ENCODE measurements at regions not wholly inside any gene's neighbourhood (a gene's known extent, or its start where the extent isn't known, plus 50 kb on each side); places are given as distances from the start of the nearest gene placed in this dataset.

DNA sequence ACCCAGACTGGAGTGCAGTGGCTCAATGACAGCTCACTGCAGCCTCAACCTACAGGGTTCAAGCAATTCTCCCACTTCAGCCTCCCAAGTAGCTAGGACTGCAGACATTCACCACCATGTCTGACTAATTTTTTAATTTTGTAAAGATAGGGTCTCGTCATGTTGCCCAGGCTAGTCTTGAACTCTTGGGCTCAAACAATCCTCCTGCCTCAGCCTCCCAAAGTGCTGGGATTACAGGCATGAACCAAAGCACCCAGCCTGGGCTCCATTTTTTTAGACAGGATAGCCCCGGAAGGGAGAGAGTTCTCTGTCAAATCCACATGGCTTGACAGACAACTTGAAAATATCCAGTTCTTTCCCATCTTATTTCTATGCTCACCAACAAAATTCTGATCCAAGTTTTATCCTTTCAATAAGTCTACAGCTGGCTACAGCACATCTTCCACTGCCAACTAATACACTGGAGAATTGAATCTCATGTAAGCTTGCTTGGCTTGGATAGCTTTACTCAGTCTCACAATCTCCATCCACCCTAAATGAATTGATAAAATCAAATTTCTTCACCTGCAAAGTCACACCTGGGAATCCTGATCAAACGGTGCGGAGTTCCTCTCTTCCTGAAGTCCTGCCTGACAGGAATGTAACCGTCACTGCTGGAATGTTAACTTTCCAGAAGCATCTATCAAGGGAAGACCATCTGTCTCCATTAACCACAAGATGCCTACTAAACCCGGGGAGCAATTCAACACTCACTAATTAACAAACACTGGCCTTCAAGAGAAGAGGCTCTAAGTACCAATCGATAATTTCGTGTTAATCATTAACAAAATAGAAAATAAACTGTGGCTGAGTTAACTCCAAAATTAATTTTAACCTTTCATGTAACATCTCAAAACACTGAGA, 239.7 kb upstream of the MKLN1 start:
- Mint-ChIP-seq H3K27me3 (peaks cover 5% of the 10 kb centered on the region), H3K4me1 (ENCODE audit: unreplicated experiment) (peaks cover 4% of the 10 kb centered on the region), H3K27ac (no peak overlapping the region), H3K9me3 (no peaks in the 10 kb centered on the region), H3K4me3 (no peak overlapping the region), H3K36me3 (no peaks in the 10 kb centered on the region)
- no peak for TF ChIP-seq CTCF (conservative IDR thresholded peaks at IDR 0.05)
- no peak for DNase-seq (ENCODE audit: extremely low spot score, unreplicated experiment)

GRCh38 chr7:131090188-131090587, 237.5 kb upstream of the MKLN1 start:
- no peak overlapping the region for H3K4me3 Mint-ChIP-seq
- no peak overlapping the region for H3K27ac Mint-ChIP-seq
- H3K9me3 Mint-ChIP-seq: no peaks in the 10 kb centered on the region

GRCh38 chr7:131090886-131091692, 236.6 kb upstream of the MKLN1 start:
- Mint-ChIP-seq H3K27me3 (peaks cover 5% of the 10 kb centered on the region), H3K36me3 (no peaks in the 10 kb centered on the region), H3K4me1 (ENCODE audit: unreplicated experiment) (peaks cover 4% of the 10 kb centered on the region), H3K9me3 (no peaks in the 10 kb centered on the region), H3K27ac (no peak overlapping the region), H3K4me3 (no peak overlapping the region)
- no peak for TF ChIP-seq CTCF (conservative IDR thresholded peaks at IDR 0.05)
- no peak for DNase-seq (ENCODE audit: extremely low spot score, unreplicated experiment)

More at GRCh38 chr7:131090188-131090587, 237.5 kb upstream of the MKLN1 start:
- Mint-ChIP-seq H3K36me3 (no peaks in the 10 kb centered on the region), H3K27me3 (peaks cover 5% of the 10 kb centered on the region), H3K4me1 (ENCODE audit: unreplicated experiment) (peaks cover 4% of the 10 kb centered on the region)
- DNase-seq (ENCODE audit: extremely low spot score, unreplicated experiment): no peak
- no peak for TF ChIP-seq CTCF (conservative IDR thresholded peaks at IDR 0.05)

DNA sequence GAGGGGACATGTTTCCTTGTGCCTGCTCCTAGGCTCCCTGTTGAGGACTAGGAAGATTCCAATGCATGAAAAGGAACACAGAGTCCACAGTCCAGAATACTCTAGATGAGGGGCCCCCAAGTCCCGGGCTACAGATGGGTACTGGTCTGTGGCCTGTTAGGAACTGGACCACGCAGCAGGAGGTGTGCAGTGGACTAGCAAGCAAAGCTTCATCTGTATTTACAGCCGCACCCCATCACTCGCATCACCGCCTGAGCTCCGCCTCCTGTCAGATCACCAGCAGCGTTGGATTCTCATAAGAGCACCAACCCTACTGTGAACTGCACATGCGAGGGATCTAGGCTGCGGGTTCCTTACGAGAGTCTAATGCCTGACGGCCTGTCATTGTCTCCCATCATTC, 233.0 kb upstream of the MKLN1 start:
- H3K27ac Mint-ChIP-seq: no peak overlapping the region
- DNase-seq (ENCODE audit: extremely low spot score, unreplicated experiment): no peak
- H3K4me3 Mint-ChIP-seq: no peak overlapping the region
- no peaks in the 10 kb centered on the region for H3K4me1 Mint-ChIP-seq (ENCODE audit: unreplicated experiment)
- H3K36me3 Mint-ChIP-seq: no peaks in the 10 kb centered on the region
- no peak for TF ChIP-seq CTCF (conservative IDR thresholded peaks at IDR 0.05)
- no peaks in the 10 kb centered on the region for H3K9me3 Mint-ChIP-seq
- H3K27me3 Mint-ChIP-seq: peaks cover 15% of the 10 kb centered on the region

DNA sequence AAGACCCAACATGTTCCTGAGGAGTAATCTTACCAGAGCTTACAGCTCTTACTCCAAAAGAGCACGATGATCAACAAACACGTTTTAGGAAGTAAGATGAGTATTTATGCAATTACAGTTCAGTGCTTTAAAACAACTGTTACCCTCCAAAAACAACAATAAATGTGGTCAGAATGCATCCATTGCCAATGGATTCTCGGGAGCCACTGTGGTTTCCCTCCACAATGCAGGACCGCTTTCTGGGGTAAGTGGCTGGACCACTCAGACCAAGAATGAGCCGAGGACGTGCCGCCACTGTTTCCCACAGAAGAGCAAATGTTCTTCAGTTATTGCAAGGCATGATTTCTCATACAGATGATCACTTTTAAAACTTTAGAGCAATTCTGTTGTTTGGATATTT, 232.3 kb upstream of the MKLN1 start:
- no peak overlapping the region for H3K27ac Mint-ChIP-seq
- H3K4me1 Mint-ChIP-seq (ENCODE audit: unreplicated experiment): no peaks in the 10 kb centered on the region
- no peaks in the 10 kb centered on the region for H3K36me3 Mint-ChIP-seq
- H3K9me3 Mint-ChIP-seq: no peaks in the 10 kb centered on the region
- no peak overlapping the region for H3K4me3 Mint-ChIP-seq
- no peak for DNase-seq (ENCODE audit: extremely low spot score, unreplicated experiment)
- no peak for TF ChIP-seq CTCF (conservative IDR thresholded peaks at IDR 0.05)
- peaks cover 15% of the 10 kb centered on the region for H3K27me3 Mint-ChIP-seq
